GM12891 (cell line): ENCODE measurements at regions not wholly inside any gene's neighbourhood (a gene's known extent, or its start where the extent isn't known, plus 50 kb on each side); places are given as distances from the start of the nearest gene placed in this dataset.

Experiments used
- DNase-seq: peaks from one replicate; pipeline ENCODE4 v3.0.0; 2011; ENCODE audit warnings: low spot score; ENCODE audit not compliant: insufficient read length
- FAIRE-seq: peaks from 2 replicates; lab custom pipeline; 2011; peaks lifted over from hg19 to GRCh38; lab: Jason Lieb, UNC
- PAX5 ChIP-seq: IDR thresholded peaks from 2 replicates; pipeline ENCODE4 v1.6.1; 2011; ENCODE audit warnings: low read length, moderate library complexity, mild to moderate bottlenecking; ENCODE audit not compliant: insufficient read depth, severe bottlenecking
- POLR2A ChIP-seq: IDR thresholded peaks from 2 replicates; pipeline ENCODE4 v1.6.1; 2011; ENCODE audit warnings: low read depth, low read length, control low read depth
- POLR2AphosphoS5 ChIP-seq: IDR thresholded peaks from 2 replicates; pipeline ENCODE4 v1.6.1; 2011; ENCODE audit warnings: low read depth, low read length, control low read depth
- POU2F2 ChIP-seq: IDR thresholded peaks from 2 replicates; pipeline ENCODE4 v1.6.1; 2011; ENCODE audit warnings: low read depth, mild to moderate bottlenecking, control low read depth, low read length, moderate library complexity
- SPI1 ChIP-seq: IDR thresholded peaks from 2 replicates; pipeline ENCODE4 v1.6.1; 2011; ENCODE audit warnings: low read depth, low read length, control low read depth
- TAF1 ChIP-seq: IDR thresholded peaks from 2 replicates; pipeline ENCODE4 v1.6.1; 2011; ENCODE audit warnings: low read depth, low read length, control low read depth

GRCh38 chr6:28693033-28693750 lies 167.5 kb downstream of the GPX5 start:
- TF ChIP-seq POLR2A: no peak
- TF ChIP-seq POU2F2: no peak
- TF ChIP-seq SPI1: no peak
- TF ChIP-seq PAX5: no peak
- TF ChIP-seq POLR2AphosphoS5: no peak
- FAIRE-seq: no peak
- no peak for DNase-seq

- no peak for TF ChIP-seq POU2F2
- no peak for TF ChIP-seq POLR2AphosphoS5
- TF ChIP-seq TAF1: no peak
- no peak for TF ChIP-seq POLR2A
- TF ChIP-seq SPI1: no peak
- no peak for TF ChIP-seq PAX5
- DNase-seq: no peak
- FAIRE-seq: no peak
Measured at GRCh38 chr6:28693751-28694443, 168.2 kb downstream of the GPX5 start.

GRCh38 chr6:28695715-28696114 lies 170.0 kb downstream of the GPX5 start:
- TF ChIP-seq PAX5: no peak
- TF ChIP-seq TAF1: no peak
- no peak for TF ChIP-seq POU2F2
- no peak for TF ChIP-seq SPI1
- TF ChIP-seq POLR2A: no peak
- TF ChIP-seq POLR2AphosphoS5: no peak
- DNase-seq (no peak), FAIRE-seq (no peak)

- no peak for TF ChIP-seq POU2F2
- TF ChIP-seq TAF1: no peak
- no peak for TF ChIP-seq PAX5
- TF ChIP-seq POLR2A: no peak
- no peak for TF ChIP-seq POLR2AphosphoS5
- no peak for TF ChIP-seq SPI1
- no peak for FAIRE-seq
Measured at GRCh38 chr6:28696167-28696566, 170.5 kb downstream of the GPX5 start.

GRCh38 chr6:28696682-28697081 lies 171.0 kb downstream of the GPX5 start:
- DNase-seq (no peak), FAIRE-seq (no peak)
- no peak for TF ChIP-seq SPI1
- TF ChIP-seq POLR2A: no peak
- no peak for TF ChIP-seq POU2F2
- no peak for TF ChIP-seq POLR2AphosphoS5
- no peak for TF ChIP-seq PAX5
- TF ChIP-seq TAF1: no peak

More at GRCh38 chr6:28696167-28696566, 170.5 kb downstream of the GPX5 start:
- no peak for DNase-seq

- TF ChIP-seq POLR2AphosphoS5: no peak
- no peak for TF ChIP-seq POLR2A
- no peak for TF ChIP-seq TAF1
- TF ChIP-seq POU2F2: no peak
- TF ChIP-seq SPI1: no peak
- TF ChIP-seq PAX5: no peak
- no peak for DNase-seq
- FAIRE-seq: no peak
Measured at GRCh38 chr6:28707387-28708282, 182.0 kb downstream of the GPX5 start.

- FAIRE-seq: no peak
- no peak for DNase-seq
- no peak for TF ChIP-seq SPI1
- TF ChIP-seq POU2F2: no peak
- no peak for TF ChIP-seq TAF1
- TF ChIP-seq POLR2A: no peak
- no peak for TF ChIP-seq POLR2AphosphoS5
- no peak for TF ChIP-seq PAX5
Measured at GRCh38 chr6:28709478-28710349, 184.0 kb downstream of the GPX5 start.

GRCh38 chr6:28710466-28711191 lies 184.9 kb downstream of the GPX5 start:
- no peak for FAIRE-seq

More at GRCh38 chr6:28710466-28711191, 184.9 kb downstream of the GPX5 start:
- DNase-seq: no peak
- TF ChIP-seq SPI1 (no peak), POLR2AphosphoS5 (no peak), POLR2A (no peak), PAX5 (no peak), POU2F2 (no peak), TAF1 (no peak)
